CD4-positive, alpha-beta T cell treated with Interleukin-2 at 100 ng/mL for 4 hours (primary cell): ENCODE measurements at regions not wholly inside any gene's neighbourhood (a gene's known extent, or its start where the extent isn't known, plus 50 kb on each side); places are given as distances from the start of the nearest gene placed in this dataset.

ENCODE experiments used
- DNase-seq: peaks from one replicate; pipeline ENCODE4 v3.0.0-alpha.2; 2020; ENCODE audit warnings: low spot score

DNA sequence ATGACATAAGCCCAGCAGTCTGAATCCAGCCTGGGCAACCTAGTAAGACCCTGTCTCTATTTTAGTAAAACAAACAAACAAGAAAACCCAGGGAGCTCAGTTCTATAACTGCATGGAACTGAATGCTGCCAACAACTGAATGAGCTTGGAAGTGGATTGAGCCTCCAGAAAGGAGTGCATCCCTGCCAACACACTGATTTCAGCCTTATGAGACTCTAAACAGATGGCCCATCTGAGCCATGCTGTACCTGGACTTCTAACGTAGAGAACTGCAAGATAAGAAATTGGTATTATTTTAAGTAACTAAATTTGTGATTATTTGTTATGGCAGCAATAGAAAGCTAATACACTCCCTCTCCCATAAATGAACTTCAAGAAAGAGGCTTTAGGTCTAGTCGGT, 150.4 kb upstream of the RAI14 start:
- DNase-seq: no peak

DNA sequence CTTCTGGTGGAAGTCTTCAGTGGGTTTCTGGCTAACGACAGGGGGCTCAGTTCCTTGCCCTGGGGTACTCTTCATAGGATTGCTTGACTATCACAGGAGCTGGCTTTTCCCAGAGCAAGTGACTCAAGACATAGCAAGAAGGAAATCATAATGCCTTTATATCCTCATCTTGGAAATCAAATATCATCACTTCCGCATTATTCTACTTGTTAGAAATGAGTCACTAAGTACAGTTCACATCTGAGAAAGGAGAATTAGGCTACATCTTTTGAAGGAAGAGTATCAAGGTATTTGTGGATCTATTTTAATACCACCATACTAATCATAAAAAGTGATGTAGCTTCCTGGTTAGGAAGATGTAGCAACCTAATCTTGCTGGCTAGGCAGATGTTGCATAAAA, 148.2 kb upstream of the RAI14 start:
- DNase-seq: no peak

DNA sequence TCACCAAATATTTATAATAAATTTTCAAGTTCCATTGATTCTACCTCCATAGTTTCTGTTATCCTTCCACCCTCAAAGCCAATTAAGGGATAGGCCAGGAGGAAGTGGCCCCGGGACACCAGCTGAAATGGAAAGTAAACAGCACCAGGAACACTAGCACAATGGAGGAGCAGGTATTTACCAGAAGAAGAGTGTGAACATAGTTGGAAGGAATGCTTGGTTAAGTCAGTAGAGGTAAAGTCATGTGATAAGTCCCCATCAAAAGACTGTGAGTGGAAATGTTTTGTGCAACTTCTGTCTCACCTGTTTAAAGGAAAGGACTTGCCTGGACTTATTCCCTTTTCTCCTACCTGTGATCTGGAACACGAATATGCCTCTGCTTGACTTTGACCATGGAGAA, 146.7 kb upstream of the RAI14 start:
- DNase-seq: no peak

GRCh38 chr5:34510002-34510401, 146.1 kb upstream of the RAI14 start:
- DNase-seq: no peak

GRCh38 chr5:34511063-34511462, 145.1 kb upstream of the RAI14 start:
- DNase-seq: no peak

- DNase-seq: no peak
Observed at GRCh38 chr5:34511481-34511880, 144.6 kb upstream of the RAI14 start.

DNA sequence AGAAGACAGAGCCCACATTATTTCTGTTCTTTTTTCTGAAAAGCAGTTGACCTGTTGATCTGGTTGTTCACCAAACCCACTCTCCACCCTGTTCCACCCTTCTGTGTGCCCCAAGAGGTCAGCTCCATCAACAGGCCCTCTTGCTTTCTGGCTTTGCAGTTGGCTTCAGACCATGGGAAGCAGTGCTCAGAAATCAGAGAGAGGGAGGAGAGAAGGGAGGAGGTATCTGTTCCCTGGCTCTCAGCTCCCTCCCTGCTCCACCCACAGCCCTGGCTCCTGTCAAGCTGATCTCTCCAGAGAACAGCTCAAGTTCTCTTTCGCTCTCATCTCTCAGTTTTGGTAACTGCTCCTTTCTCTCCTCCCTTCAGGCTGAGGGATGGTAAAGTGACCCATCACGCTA, 144.2 kb upstream of the RAI14 start:
- DNase-seq: no peak

DNA sequence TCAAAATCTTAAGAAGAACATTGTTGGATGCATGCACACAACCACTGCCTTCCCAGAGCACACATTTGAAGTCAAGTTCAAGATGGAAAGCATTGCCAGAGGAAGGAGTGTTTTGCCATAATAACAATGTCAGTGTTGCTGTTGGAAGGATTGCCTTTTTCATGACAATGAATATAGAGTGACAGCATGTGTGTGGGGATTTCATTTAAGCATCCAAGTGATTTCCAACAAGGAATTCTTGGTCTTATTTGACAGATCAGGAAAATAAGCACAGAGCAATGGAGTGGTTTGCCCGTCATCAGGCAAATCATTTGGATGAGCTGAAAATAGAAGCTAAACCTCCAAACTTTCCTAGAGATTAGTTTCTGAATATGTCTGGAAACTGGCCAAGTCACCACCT, 140.0 kb upstream of the RAI14 start:
- no peak for DNase-seq

GRCh38 chr5:34516686-34517085, 139.4 kb upstream of the RAI14 start:
- DNase-seq: no peak

- DNase-seq: no peak
Observed at GRCh38 chr5:34517249-34517648, 138.9 kb upstream of the RAI14 start.

- no peak for DNase-seq
Observed at GRCh38 chr5:34519489-34520220, 136.5 kb upstream of the RAI14 start.

GRCh38 chr5:34521628-34522290, 134.4 kb upstream of the RAI14 start:
- no peak for DNase-seq

DNA sequence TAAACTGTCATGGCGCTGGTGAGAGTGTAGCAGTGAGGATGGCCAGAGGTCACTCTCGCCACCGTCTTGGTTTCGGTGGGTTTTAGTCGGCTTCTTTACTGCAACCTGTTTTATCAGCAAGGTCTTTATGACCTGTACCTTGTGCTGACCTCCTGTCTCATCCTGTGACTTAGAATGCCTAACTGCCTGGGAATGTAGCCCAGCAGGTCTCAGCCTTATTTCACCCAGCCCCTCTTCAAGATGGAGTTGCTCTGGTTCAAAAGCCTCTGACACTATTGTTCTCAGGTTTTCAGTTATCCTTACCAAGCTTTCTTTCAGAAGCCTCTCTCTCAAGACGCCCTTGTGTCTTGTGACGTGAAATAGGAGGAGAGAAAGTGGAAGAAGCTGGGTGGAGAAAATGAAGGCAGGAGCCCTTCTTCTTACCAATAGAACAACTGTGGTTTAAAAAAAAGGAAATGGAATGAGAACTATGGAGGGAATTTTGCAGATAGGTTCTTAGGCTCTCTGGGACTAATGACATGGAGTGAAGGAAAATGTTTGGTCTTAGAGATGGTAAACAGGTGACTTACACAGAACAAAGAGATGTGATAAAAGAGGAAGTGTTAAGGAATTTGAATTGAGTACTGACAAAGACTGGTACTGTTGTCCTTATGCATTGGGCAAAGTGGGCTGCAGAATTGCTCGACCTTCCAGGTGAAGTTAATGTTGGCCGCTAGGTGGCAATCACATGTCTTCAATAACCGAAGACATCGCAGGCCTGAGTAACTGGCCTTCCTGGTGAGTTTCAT, 133.3 kb upstream of the RAI14 start:
- peak; percentile 59 for DNase-seq

- DNase-seq: no peak
Observed at GRCh38 chr5:34523387-34523726, 132.8 kb upstream of the RAI14 start.

- no peak for DNase-seq
Observed at GRCh38 chr5:34524123-34524522, 132.0 kb upstream of the RAI14 start.

DNA sequence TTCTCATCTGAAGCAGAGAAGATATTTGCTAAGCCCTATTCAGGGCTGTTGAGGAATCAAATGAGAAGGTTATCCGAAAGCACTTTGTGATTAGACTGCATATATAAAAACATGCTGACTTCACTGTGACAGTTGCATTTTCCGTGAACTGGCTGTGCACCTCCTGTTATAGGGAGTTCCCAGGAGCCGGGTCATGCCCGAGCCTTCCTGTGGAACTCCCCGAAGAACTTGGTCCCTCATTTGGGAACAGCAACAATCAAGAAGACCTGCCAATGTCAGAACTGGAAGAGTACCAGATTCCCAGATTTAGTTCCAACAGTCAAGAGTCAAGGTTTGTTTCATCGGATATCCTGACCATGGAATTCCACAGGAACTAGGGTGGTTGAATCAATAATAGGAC, 130.4 kb upstream of the RAI14 start:
- DNase-seq: no peak

DNA sequence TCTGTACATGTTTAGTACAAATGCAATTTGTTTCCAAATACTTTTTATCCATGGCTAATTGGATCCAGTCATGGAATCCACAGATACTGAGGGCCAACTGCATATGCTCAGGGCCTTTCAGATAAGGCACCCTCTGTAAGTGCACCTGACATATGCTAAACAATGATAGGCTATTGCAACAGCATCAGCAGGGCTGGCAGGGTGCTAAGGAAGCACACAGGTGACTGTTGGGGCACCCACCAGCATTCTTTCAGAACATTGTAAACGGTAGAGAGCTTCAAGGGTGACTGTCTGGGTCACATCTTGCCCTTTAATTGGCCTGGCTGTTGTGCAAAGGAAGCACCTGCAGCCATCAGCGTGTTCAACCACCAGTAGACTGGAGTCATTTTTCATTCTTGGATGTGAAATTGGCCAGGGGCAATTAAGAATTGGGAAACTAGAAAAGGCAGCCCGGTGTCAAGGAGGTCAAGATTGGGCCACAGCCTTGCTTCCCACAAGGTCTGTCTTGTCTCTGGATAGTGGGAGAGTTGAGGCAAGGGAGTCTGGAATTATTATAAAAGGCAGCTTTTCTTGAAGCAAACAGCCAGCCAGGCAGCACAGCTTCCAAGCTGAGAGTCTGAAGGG, 129.3 kb upstream of the RAI14 start:
- DNase-seq: no peak

- no peak for DNase-seq
Observed at GRCh38 chr5:34529581-34530331, 126.4 kb upstream of the RAI14 start.

GRCh38 chr5:34530637-34531036, 125.5 kb upstream of the RAI14 start:
- no peak for DNase-seq

- DNase-seq: no peak
Observed at GRCh38 chr5:34531751-34532360, 124.3 kb upstream of the RAI14 start.
